ENCODE measurements at regions not wholly inside any gene's neighbourhood (a gene's known extent, or its start where the extent isn't known, plus 50 kb on each side); places are given as distances from the start of the nearest gene placed in this dataset.

DNA sequence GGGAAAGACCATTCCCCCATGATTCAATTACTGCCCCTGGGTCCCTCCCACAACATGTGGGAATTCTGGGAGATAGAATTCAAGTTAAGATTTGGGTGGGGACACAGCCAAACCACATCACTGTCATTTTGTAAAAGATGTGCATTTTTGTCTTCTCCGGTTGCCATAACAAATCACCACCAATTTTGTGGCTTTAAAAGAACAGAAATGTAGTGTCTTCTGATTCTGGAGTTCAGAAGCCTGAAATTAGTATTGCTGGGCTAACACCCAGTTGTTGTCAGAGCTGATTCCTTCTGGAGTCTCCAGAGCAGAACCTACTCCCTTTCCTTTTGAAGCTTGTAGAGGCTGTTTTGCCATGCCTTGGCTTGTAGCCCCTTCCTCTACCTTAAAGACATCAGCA is 54.1 kb upstream of the DHRSX start:
- no peak for TF ChIP-seq ZFP69B (tag by site-specific recombination; IDR thresholded peaks at IDR 0.05)
- TF ChIP-seq PRDM10 (tag by site-specific recombination; IDR thresholded peaks at IDR 0.05), result no peak
- TF ChIP-seq CTCF (tag by site-specific recombination; IDR thresholded peaks at IDR 0.05), result no peak
- TF ChIP-seq YY1 (tag by site-specific recombination; IDR thresholded peaks at IDR 0.05), result no peak

All from HEK293 (cell line).